ENCODE measurements at regions not wholly inside any gene's neighbourhood (a gene's known extent, or its start where the extent isn't known, plus 50 kb on each side); places are given as distances from the start of the nearest gene placed in this dataset.

- H3K9me3 Mint-ChIP-seq = peaks cover 22% of the 10 kb centered on the region
- H3K27me3 Mint-ChIP-seq = no peaks in the 10 kb centered on the region
- no peak overlapping the region for H3K27ac Mint-ChIP-seq
- intact Hi-C loops (cut with micrococcal nuclease) = no loop called here
- no peaks in the 10 kb centered on the region for H3K36me3 Mint-ChIP-seq (ENCODE audit: low read depth)
- no peaks in the 10 kb centered on the region for H3K4me1 Mint-ChIP-seq (ENCODE audit: low read depth)
- no peak overlapping the region for H3K4me3 Mint-ChIP-seq
Observed at GRCh38 chr2:198825534-198825933, 632.2 kb downstream of the SATB2 start.

DNA sequence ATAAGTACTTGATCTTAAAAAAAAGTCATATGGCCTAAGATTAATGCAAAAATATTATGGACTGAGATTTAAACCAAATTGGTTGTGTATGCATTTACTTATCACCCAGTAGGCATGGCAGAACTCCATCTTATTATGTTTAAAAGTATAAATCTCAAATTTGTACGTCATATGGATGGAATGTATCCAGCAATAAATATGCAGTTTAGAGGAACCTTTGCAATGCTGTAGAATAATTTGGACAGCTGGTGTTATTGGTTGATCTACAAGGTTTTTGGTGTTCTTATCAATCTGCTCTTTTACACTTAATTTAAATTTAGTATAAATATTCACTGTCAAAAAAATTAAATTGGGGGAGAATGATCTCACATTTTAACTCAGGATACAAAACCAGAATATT, 640.2 kb downstream of the SATB2 start:
- no peak overlapping the region for H3K27ac Mint-ChIP-seq
- H3K4me3 Mint-ChIP-seq = no peak overlapping the region
- intact Hi-C loops (cut with micrococcal nuclease) = no loop called here
- no peaks in the 10 kb centered on the region for H3K27me3 Mint-ChIP-seq
- no peaks in the 10 kb centered on the region for H3K4me1 Mint-ChIP-seq (ENCODE audit: low read depth)
- H3K36me3 Mint-ChIP-seq (ENCODE audit: low read depth) = no peaks in the 10 kb centered on the region
- peaks cover 11% of the 10 kb centered on the region for H3K9me3 Mint-ChIP-seq

- H3K4me1 Mint-ChIP-seq (ENCODE audit: low read depth) = no peaks in the 10 kb centered on the region
- no peak overlapping the region for H3K4me3 Mint-ChIP-seq
- no peak overlapping the region for H3K27ac Mint-ChIP-seq
- no peaks in the 10 kb centered on the region for H3K36me3 Mint-ChIP-seq (ENCODE audit: low read depth)
- H3K27me3 Mint-ChIP-seq = no peaks in the 10 kb centered on the region
- H3K9me3 Mint-ChIP-seq = peaks cover 1% of the 10 kb centered on the region
- intact Hi-C loops (cut with micrococcal nuclease) = no loop called here
Observed at GRCh38 chr2:198815626-198816025, 642.1 kb downstream of the SATB2 start.

- Mint-ChIP-seq H3K36me3 (ENCODE audit: low read depth) (no peaks in the 10 kb centered on the region), H3K4me1 (ENCODE audit: low read depth) (no peaks in the 10 kb centered on the region), H3K4me3 (no peak overlapping the region), H3K9me3 (no peaks in the 10 kb centered on the region), H3K27me3 (no peaks in the 10 kb centered on the region), H3K27ac (no peak overlapping the region)
- intact Hi-C loops (cut with micrococcal nuclease) = no loop called here
Observed at GRCh38 chr2:198811198-198811597, 646.5 kb downstream of the SATB2 start.

- Mint-ChIP-seq H3K27me3 (no peaks in the 10 kb centered on the region), H3K4me1 (ENCODE audit: low read depth) (no peaks in the 10 kb centered on the region)
- intact Hi-C loops (cut with micrococcal nuclease) = no loop called here
Observed at GRCh38 chr2:198809976-198810375, 647.8 kb downstream of the SATB2 start.

DNA sequence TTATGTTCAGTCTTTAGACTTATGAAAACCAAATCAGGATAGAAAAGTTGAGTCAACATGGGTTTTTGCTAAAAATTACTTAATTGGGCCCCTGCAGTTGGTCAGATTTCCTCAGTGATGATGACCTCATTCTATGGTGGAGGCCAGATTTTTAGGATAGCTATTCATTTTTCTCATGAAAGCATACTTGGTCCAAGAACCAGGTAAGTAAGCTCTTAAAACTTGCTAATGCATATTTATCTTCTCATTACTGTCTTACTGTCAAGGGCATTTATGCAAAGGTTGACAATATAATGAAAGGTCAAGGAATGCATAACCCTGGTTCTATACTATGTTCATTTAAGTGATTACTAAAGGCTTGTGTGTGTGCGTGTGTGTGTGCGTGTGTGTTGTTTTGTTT, 650.6 kb downstream of the SATB2 start:
- H3K9me3 Mint-ChIP-seq = no peaks in the 10 kb centered on the region
- no peaks in the 10 kb centered on the region for H3K4me1 Mint-ChIP-seq (ENCODE audit: low read depth)
- H3K27me3 Mint-ChIP-seq = no peaks in the 10 kb centered on the region
- H3K27ac Mint-ChIP-seq = no peak overlapping the region
- no peak overlapping the region for H3K4me3 Mint-ChIP-seq
- intact Hi-C loops (cut with micrococcal nuclease) = no loop called here
- no peaks in the 10 kb centered on the region for H3K36me3 Mint-ChIP-seq (ENCODE audit: low read depth)

More at GRCh38 chr2:198809976-198810375, 647.8 kb downstream of the SATB2 start:
- H3K36me3 Mint-ChIP-seq (ENCODE audit: low read depth) = no peaks in the 10 kb centered on the region
- H3K27ac Mint-ChIP-seq = no peak overlapping the region
- H3K4me3 Mint-ChIP-seq = no peak overlapping the region
- H3K9me3 Mint-ChIP-seq = no peaks in the 10 kb centered on the region

- H3K36me3 Mint-ChIP-seq (ENCODE audit: low read depth) = no peaks in the 10 kb centered on the region
- H3K27me3 Mint-ChIP-seq = no peaks in the 10 kb centered on the region
- H3K4me1 Mint-ChIP-seq (ENCODE audit: low read depth) = no peaks in the 10 kb centered on the region
- no peaks in the 10 kb centered on the region for H3K9me3 Mint-ChIP-seq
- intact Hi-C loops (cut with micrococcal nuclease) = no loop called here
- no peak overlapping the region for H3K4me3 Mint-ChIP-seq
- H3K27ac Mint-ChIP-seq = no peak overlapping the region
Observed at GRCh38 chr2:198795419-198795818, 662.3 kb downstream of the SATB2 start.

GRCh38 chr2:198791623-198792022, 666.1 kb downstream of the SATB2 start:
- Mint-ChIP-seq H3K4me1 (ENCODE audit: low read depth) (no peaks in the 10 kb centered on the region), H3K36me3 (ENCODE audit: low read depth) (no peaks in the 10 kb centered on the region), H3K27me3 (no peaks in the 10 kb centered on the region), H3K9me3 (no peaks in the 10 kb centered on the region), H3K27ac (no peak overlapping the region), H3K4me3 (no peak overlapping the region)
- intact Hi-C loops (cut with micrococcal nuclease) = no loop called here

DNA sequence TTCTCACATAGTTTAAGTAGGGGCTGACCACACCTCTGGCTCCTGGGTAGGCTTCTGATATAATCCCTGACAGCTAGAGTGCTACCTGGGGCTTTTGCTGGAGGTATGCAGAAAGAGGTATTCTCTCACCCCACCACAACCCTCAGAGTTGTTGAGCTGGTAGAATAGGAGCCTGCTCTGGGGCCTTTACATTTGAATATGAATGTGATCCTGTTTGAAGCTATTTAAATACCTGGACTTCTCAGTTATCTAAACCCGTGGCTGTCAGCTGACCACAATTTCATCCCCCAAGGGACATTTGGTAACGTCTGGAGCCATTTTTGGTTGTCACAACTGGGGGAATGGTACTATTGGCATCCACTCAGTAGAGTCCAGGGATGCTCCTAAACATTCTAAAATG, 669.1 kb downstream of the SATB2 start:
- H3K36me3 Mint-ChIP-seq (ENCODE audit: low read depth) = no peaks in the 10 kb centered on the region

DNA sequence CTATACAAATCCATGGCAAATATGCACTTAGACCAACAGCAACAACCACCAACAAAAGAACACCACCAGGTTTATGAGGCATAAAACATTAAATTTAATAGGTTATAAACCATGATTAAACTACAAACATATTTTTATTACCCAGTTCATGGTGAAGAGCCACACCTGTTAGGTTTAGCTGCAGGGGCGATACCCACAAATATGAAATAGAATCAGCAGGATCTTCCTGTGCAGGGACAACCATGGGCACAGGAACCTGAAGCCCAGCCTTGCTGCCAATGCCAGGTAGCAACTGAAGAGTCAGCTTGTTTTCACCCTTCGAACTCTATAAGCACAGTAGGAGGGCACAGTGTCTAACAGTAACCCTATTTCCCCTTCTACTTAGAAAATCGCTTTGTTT, 675.0 kb downstream of the SATB2 start:
- H3K9me3 Mint-ChIP-seq = peaks cover 8% of the 10 kb centered on the region
- H3K4me3 Mint-ChIP-seq = no peak overlapping the region
- H3K27me3 Mint-ChIP-seq = no peaks in the 10 kb centered on the region
- H3K4me1 Mint-ChIP-seq (ENCODE audit: low read depth) = no peaks in the 10 kb centered on the region
- intact Hi-C loops (cut with micrococcal nuclease) = no loop called here
- H3K36me3 Mint-ChIP-seq (ENCODE audit: low read depth) = no peaks in the 10 kb centered on the region
- H3K27ac Mint-ChIP-seq = no peak overlapping the region

More for the DNA sequence above, 669.1 kb downstream of the SATB2 start:
- Mint-ChIP-seq H3K4me3 (no peak overlapping the region), H3K4me1 (ENCODE audit: low read depth) (no peaks in the 10 kb centered on the region), H3K9me3 (peaks cover 8% of the 10 kb centered on the region), H3K27ac (no peak overlapping the region), H3K27me3 (no peaks in the 10 kb centered on the region)
- intact Hi-C loops (cut with micrococcal nuclease) = no loop called here

DNA sequence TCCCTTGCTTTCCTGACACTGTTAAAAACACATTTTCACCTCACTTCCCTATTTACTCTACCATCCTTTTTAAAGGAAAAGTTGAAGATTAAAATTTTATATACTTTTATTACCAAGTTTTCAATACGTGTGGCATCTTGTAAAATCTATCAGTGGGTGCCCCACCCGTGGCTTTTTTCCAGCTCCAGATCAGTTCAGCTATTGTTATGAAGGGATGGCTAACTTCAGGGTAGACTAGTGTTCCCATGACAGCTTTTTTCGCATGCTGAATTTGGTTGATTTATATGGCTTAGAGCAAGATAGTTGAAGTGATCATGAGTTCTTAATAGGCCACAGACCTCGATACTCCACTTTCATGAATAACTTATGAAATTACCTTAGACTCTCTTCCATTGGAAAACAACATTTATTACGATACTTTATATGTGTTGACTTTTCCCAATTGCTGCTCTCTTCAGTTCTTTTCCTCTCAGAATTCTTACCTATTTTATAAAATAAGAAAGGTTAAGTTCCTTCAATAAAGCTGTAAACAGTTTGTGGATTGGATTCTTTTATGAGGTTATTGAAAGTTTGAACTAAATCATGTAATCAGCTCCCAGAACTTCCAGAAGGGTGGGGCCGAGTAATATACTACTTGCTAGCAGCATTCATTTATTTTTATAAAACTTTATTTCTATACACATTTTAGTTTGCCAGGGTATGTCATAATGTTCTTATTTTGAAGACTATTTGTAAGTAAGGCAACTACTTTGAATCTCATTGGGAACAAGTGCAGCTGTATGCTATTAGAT, 680.9 kb downstream of the SATB2 start:
- Mint-ChIP-seq H3K27me3 (no peaks in the 10 kb centered on the region), H3K4me1 (ENCODE audit: low read depth) (no peaks in the 10 kb centered on the region), H3K36me3 (ENCODE audit: low read depth) (no peaks in the 10 kb centered on the region), H3K9me3 (no peaks in the 10 kb centered on the region), H3K4me3 (no peak overlapping the region), H3K27ac (no peak overlapping the region)
- intact Hi-C loops (cut with micrococcal nuclease) = no loop called here

DNA sequence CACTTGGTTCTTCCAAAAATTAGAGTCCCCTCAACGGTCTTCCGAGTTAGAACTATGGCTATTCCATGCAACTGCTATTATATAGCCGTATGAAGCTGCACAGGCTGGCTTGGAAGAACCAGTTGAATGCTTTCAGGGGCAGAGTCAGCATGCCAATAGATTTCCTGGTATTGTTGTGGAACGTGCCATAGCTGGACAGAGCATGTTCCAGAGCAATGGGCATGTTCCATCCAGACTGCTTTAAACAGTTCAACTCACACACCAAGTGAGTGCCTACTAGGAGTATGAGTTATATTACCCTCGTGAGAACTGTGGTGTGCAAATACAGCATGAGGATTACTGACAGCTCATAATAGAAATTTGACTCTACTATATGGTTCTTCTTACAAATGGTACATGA, 682.0 kb downstream of the SATB2 start:
- Mint-ChIP-seq H3K36me3 (ENCODE audit: low read depth) (no peaks in the 10 kb centered on the region), H3K27ac (no peak overlapping the region), H3K9me3 (no peaks in the 10 kb centered on the region), H3K27me3 (no peaks in the 10 kb centered on the region), H3K4me1 (ENCODE audit: low read depth) (no peaks in the 10 kb centered on the region), H3K4me3 (no peak overlapping the region)
- intact Hi-C loops (cut with micrococcal nuclease) = no loop called here

GRCh38 chr2:198774576-198774975, 683.2 kb downstream of the SATB2 start:
- Mint-ChIP-seq H3K27me3 (no peaks in the 10 kb centered on the region), H3K4me1 (ENCODE audit: low read depth) (no peaks in the 10 kb centered on the region), H3K4me3 (no peak overlapping the region), H3K36me3 (ENCODE audit: low read depth) (no peaks in the 10 kb centered on the region), H3K9me3 (no peaks in the 10 kb centered on the region), H3K27ac (no peak overlapping the region)
- intact Hi-C loops (cut with micrococcal nuclease) = no loop called here

DNA sequence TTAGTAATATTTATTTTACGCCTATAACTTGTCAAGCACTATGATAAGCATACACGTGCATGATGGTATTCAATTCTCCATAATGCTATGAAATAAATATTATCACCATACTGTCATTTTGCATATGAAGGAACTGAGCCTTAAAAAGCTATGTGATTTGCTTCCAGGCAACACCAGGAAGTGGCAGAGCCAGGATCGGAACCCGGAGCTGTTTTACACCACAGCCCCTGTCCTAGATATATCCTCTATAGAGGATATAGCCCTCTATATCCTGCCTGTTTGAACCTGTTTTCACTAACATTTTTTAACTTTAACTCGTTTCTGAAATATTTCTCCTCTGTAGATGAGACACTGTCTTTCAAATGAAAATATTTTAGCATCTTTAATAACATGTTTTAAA, 690.0 kb downstream of the SATB2 start:
- intact Hi-C loops (cut with micrococcal nuclease) = no loop called here
- Mint-ChIP-seq H3K4me1 (ENCODE audit: low read depth) (no peaks in the 10 kb centered on the region), H3K4me3 (no peak overlapping the region), H3K36me3 (ENCODE audit: low read depth) (no peaks in the 10 kb centered on the region), H3K27ac (no peak overlapping the region), H3K27me3 (no peaks in the 10 kb centered on the region), H3K9me3 (no peaks in the 10 kb centered on the region)

DNA sequence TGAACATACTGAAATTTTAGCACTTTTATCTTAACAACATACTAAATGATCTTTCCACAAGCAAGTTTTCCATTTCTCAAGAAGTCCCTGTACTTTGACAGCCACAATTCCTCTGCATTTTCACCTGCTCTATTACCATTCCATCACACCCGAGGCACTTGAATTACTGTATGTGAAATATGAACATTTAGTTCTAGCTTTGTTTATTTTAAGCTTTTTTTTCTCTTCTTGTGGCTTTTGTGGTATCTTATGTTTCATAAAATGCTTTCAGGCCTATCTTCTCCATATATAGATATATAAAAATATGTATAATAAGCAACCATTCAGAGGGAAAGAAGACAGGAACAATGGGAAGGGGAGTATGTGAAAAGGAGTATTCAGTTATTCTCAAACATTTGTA, 693.9 kb downstream of the SATB2 start:
- intact Hi-C loops (cut with micrococcal nuclease) = no loop called here
- no peak overlapping the region for H3K4me3 Mint-ChIP-seq
- no peaks in the 10 kb centered on the region for H3K4me1 Mint-ChIP-seq (ENCODE audit: low read depth)
- no peaks in the 10 kb centered on the region for H3K27me3 Mint-ChIP-seq
- no peaks in the 10 kb centered on the region for H3K36me3 Mint-ChIP-seq (ENCODE audit: low read depth)
- no peaks in the 10 kb centered on the region for H3K9me3 Mint-ChIP-seq
- H3K27ac Mint-ChIP-seq = no peak overlapping the region
